HT-29 (cell line): ENCODE measurements at regions not wholly inside any gene's neighbourhood (a gene's known extent, or its start where the extent isn't known, plus 50 kb on each side); places are given as distances from the start of the nearest gene placed in this dataset.
"Not testable (repeated sequence)": the region's sequence is repeated elsewhere in the genome, so short reads cannot be mapped to it uniquely, and the experiment has no call there.

Experiments used
- DNase-seq: peaks from one replicate; pipeline ENCODE4 v3.0.0-alpha.2; 2015; ENCODE audit warnings: low spot score

DNA sequence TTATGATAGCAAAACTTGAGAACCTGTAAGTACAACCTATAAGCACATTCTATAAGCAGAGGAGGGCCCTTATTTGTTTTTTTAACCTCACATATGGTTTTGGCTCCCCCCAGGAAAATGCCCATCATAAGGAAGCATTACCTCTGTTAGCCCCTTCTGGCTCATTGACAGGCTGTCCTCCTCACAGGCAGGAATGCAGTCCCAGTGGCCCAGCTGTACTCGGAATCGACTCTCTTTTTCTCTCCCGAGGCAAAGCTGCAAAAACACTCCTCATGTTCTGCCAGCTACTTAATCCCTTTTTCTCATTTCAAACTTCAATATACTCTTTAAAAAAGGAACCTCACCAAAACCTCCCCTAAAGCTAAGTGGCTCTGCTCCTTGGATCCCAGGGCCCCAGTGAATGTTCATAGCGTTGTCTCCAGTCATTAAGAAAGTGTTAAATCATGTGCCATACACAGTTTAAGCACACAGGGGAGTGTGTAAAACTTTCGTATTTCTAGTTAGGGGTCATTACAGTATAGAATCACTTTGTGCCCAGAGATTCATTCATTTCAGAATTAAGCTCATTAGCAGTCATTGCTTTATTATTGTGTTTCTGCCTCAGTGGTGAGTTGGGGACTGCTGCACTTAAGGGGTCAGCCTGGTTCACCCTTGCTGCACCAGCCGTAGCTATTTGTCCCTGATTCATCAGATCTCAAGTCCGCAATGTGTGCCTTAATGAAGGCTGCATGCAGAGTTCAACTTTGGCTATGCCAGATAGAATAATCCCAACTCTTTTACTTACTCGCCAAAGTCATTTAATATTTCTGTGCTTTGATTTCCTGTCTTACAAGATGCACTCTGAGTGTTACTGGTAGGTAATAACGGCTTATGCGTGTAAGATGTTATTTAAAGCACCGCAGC is 57.6 kb downstream of the JRKL start:
- DNase-seq: no peak

DNA sequence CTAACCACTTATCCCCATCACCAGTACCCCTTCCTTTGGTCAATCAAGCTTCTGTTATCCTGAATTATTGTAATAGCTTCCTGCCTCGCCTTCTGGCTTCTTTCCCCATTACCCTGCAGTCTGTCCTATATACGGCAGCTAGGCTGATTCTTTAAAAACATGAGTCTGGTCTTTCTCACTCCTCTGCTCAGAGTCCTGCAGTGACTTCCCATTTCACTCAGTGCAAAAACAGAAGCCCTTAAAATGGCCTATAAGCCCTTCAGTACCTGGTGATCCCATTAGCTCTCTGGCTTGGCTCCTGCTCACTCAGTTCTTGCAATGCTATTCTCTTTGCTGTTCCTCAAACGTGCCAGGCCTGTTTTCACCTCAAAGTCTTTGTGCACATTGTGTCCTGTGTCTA is 58.4 kb downstream of the JRKL start:
- DNase-seq: no peak

DNA sequence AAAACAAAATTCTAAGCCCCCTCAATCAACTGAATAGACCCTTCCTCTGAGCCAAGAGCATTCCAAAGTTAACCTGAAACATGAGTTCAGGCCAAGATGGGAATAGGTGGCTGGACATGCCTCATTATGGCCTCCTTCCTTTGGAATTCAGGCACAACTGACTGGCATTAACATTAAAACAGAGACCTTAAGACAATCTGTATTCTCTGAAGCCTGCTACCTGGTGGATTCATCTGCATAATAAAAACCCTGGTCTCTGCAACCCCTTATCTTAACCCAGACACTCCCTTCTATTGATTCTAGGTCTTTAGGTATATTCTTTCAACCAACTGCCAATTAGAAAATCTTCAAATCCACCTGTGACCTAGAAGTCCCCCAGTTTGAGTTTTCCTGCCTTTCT is 66.3 kb downstream of the JRKL start:
- DNase-seq: no peak

DNA sequence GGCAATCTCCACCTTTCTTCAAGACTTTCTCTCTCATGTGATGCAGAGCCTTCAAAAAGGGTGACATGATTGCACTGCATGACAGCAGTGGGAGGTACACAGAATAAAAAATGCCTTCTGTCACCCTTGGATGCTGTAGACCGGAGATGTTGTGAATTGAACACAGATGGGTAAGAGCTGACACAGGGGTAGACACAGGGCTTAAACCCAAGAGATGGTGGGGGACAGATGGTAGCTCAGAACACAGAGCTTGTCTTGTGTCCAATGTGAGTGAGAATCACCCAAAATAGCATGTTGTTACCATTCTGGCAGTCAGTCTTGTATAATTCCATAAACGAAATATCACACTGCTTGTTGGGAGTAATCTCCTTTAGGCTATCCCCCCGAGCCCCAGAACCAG is 69.9 kb downstream of the JRKL start:
- no peak for DNase-seq

DNA sequence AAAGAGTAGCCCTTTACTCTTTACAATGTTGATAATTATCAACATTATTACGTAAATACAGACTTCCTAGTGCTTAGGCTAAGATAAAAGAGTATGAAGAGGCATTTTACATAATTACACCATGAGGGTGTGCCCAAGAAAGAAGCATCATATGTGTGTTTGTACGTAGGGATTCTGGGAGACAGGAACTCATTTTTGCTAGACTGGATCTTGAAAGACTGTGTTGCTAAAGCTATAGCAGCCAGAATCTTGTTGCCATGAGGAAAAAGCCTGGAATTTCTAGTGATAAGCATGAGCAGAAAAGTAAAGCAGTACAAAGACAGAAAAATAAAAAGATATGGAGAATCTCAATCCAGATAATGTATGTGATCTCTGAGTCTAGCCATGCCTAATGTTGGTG is 72.1 kb downstream of the JRKL start:
- no peak for DNase-seq

DNA sequence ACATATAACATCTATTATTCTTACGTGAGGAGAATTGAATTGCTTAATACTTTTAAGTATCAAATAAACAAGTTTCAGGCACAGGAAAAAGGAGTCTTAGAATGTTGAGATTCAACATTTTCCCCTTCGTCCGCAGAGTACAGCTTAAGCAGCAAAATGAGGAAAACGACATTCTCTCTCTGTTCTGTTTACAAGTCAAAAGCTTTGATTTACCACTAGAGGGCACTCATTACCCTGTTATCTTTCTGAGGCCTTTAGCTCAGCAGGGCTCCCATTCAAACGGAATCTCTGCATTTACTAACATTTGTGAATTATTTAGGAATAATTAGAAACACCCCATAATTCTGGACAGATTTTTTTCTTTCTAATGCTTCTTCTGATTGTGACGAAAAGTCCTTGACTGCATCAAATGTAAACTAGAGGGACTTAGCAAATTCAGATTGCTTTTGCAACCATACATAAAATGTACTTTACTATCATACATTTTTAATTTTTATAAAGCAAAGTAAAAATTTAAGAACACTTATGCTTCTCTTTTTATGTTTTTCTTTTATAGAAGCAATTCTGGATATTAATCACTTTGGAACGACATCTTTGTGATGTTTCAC is 75.0 kb downstream of the JRKL start:
- peak; percentile 71 for DNase-seq

DNA sequence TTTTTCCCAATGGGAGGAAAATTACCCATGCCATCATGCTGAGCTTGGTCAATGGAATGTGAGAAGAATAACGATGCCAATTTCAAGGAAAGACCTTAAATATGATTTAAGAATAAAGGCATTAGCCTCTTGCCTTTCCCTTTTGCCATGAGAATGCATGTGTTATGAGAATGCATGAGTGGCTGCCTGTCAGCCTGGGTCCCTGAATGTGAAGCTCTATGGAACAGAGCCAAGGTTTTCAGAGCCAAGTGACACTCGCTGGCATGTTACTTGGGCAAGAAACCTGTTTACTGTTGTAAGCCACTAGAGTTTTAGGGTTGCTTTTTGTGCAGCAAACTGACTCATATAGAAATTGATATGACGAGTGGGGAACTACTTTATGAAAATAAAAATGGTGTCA is 75.7 kb downstream of the JRKL start:
- DNase-seq: no peak

DNA sequence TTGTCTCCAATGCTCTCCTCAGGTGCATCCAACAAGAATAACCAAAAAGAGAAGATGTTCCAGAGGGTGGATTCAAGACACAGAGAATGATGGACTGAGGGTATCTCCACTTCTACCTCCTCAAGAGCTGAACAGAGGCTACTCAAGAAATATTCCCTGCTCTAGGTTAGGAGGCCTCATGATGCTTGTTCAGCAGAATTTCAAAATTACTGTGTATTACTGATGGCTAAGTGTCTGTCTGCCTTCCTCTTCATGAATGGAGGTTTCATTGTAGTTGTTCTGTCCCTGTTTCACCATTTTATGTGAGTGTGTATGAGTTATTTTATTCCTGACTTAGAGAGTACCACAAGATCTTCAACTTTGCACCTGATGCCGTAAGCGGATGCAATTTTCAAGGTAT is 76.8 kb downstream of the JRKL start:
- no peak for DNase-seq

DNA sequence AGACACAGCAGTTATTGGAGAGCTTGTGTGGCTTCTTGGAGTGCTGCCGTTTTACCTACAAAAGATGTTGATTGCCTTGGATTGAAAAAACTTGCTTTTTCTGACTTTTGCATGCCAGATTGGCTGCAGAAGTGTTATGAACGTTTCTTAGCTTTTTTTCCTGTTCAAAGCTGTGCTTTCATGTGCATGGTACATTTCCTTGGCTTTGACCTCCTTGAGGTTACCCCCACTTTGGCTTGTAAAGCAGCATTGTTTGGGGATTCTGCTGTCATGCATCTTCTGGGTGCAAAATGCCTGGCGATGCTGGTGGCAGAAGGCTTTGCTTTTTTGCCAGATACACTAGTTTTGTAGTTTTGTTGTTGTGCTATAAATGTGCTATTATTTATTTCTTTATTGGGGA is 80.0 kb downstream of the JRKL start:
- DNase-seq: no peak

DNA sequence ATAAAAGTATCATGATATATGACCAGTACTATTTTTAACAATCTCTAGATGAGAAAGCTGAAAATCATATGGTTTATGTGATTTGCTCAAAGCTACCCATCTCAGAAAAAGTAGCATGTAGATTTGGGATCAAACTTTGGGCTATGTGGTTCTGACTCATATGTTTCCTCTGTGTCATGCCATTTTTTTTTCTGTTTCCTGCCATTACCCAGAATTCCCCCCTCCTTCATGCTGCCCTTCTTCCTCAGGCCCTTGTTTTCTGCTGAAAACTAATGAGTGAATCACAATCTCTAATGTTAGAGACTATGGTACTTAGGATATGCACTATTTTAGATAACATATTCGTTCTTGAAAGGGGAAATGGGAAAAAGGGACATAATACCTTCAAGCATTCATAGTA is 80.7 kb downstream of the JRKL start:
- no peak for DNase-seq

DNA sequence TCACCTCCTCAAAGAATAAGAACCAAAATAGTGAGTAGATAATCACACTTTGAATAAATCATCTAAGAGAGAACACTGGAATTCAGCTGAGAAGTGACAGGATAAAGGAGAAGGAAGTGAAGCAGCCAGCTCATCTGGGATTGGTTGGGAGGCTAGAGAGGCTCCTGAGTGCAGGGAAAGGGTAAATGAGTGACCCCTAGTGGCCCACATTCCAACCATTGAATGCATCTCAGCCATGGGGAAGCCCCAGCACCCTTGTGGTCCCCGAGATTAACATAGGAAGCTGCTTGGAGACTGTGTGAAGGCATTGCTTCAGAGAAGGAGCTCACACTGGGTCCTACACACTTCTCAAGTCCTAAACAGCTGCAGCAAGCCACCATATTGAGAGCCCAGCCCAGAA is 82.3 kb downstream of the JRKL start:
- peak; percentile 19 for DNase-seq

DNA sequence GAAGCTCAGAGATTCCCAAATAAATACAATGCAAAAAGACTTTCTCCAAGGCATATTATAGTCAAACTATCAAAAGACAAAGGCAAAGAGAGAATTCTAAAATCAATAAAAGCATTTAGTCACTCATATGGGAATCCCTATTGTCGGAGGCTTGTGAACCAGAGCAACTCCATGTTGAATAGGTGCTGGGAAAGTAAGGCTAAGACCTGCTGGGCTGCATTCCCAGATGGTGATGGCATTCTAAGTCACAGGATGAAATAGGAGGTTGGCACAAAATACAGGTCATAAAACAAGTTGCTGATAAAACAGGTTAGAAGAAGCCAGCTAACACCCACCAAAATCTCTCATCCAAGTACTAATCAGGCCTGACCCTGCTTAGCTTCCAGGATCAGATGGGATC is 84.5 kb downstream of the JRKL start:
- peak; percentile 26 for DNase-seq

DNA sequence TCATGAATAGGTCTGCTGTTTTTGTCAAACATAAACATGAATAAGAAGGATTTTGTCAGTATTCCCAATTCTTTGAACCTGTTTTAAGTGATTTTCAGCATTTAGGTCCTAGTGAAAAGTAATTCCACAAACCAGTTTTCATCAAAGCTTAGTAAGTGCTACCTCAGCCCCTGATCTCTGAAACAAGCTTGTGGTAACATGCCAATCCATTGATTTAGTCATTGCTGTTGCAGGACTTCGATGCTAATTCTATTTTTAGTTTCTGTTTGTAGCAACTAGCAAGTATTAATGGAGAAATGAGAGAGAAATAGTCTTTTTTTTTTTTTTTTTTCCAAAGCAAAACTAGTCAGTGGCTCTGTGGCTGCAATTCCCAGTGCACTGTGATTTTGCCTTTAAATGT is 91.4 kb downstream of the JRKL start:
- no peak for DNase-seq

DNA sequence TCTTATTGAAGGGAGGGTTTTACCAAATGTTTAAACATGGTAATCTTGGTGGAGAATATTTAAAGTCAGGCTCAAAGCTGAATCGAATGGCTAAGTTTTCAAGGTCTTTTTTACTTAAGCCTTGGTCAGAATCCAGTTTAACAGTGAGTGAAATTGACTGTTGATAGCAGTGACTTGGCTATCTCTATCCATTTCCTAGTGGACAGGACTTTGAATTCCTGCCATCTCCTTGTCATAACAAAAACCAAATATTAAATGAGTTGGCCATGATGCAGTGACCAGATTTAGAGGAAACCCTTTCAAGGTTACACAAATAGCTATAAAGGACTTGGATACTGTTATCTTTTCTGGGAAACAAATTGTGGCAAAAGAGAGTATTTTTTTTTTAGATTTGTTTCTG is 92.0 kb downstream of the JRKL start:
- no peak for DNase-seq

DNA sequence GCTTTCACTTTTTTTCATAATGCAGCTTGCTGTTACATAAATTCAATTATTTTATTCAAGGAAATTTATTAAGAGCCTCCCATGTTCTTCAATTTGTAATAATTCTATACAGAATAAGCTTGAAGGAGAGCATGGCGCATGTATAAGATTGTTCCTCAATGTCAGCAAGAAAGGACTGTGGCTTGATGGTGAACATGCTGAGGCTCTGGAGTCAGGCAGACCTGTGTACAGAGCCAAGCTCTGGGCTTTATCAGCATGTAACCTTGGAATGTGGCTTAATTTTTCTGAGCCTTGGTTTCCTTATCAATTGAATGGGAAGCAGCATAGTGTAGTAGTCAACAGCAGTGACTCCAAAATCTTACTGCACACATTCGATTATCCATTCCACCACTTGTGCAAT is 92.4 kb downstream of the JRKL start:
- no peak for DNase-seq

DNA sequence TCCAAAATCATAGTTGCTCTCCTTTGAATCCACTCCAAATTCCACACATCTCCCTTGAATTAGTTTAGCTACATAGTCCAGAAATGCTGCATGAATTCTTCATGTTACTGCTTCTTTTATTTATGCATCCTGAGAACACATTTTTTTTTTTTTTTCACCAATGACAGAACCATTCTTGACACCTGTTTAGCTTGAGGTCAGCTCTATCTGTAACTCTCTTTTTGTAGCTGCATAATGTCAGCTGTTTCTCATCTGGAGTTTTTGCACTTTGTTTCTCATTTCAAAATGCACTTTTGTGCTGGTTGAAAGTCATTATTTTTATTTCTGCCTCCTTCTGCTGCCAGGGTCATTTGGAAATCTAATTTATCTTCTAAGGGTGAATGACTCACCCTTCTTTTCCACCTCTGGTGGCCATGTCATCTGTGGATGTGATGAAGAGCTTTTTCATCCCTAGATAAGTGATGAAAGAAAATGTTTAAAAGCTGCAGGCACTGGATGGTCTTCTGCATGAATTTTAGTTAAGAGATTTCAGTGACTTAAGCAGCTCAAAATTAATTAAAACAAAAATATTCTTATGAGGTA is 93.7 kb downstream of the JRKL start:
- DNase-seq: no peak

DNA sequence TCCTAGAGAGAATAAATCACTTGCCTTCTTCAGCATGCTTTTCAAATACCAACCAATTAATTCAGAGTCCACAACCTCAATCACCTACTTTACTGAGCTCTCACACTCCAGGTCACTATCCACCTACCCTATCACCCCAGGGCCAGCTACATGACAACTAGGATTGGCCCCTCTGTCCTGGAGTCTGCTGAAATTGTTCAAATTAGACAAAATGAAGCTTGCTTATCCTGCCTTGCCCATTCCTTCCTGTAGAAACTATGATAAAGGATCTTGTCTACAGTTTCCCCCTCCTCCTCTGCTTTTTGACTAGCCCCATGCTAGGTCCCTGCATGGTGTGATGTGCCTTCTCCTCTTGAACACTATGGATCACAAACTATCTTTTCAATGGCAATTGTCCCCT is 94.5 kb downstream of the JRKL start:
- no peak for DNase-seq

DNA sequence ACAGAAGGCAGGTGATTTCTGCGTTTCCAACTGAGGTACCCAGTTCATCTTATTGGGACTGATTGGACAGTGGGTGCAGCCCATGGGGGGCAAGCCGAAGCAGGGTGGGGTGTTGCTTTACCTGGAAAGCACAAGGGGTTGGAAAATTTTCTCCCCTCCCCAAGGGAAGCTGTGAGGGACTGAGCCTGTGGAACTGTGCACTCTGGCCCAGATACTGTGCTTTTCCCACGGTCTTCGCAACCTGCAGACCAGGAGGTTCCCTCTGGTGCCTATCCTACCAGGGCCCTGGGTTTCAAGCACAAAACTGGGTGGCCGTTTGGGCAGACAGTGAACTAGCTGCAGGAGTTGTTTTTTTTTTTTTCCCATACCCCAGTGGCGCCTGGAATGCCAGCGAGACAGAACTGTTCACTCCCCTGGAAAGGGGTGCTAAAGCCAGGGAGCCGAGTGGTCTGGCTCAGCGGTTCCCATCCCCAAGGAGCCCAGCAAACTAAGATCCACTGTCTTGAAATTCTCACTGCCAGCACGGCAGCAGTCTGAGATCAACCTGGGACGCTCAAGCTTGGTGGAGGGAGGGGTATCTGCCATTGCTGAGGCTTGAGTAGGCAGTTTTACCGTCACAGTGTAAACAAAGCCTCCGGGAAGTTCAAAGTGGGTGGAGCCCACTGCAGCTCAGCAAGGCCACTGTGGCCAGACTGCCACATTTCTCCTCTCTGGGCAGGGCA is 97.2 kb downstream of the JRKL start:
- peak; percentile 90 for DNase-seq

DNA sequence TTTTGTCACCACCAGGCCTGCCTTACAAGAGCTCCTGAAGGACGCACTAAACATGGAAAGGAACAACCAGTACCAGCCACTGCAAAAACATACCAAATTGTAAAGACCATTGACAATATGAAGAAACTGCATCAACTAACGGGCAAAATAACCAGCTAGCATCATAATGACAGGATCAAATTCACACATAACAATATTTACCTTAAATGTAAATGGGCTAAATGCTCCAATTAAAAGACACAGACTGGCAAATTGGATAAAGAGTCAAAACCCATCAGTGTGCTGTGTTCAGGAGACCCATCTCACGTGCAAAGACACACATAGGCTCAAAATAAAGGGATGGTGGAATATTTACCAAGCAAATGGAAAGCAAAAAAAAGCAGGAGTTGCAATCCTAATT is 99.1 kb downstream of the JRKL start:
- DNase-seq: not testable (repeated sequence)

DNA sequence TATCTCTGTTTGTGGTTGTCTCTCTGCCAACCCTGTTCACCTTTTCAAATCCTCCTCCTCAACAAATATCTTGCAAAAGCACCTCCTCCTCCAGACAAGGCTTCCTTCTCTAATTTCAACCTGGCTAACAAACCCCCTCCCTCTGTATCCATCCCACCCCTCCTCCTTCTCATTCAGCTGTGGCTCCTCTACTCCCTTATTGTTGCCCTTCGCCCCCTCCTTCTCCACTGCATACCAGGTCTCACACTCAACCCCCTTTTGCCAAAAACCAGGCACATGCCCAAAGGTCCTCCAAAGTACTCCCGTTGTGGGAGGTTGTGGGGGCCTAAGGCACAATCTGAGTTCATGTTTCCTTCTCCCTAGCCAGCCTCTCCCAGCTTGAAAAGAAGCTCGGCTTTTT is 110.6 kb downstream of the JRKL start:
- DNase-seq: no peak

DNA sequence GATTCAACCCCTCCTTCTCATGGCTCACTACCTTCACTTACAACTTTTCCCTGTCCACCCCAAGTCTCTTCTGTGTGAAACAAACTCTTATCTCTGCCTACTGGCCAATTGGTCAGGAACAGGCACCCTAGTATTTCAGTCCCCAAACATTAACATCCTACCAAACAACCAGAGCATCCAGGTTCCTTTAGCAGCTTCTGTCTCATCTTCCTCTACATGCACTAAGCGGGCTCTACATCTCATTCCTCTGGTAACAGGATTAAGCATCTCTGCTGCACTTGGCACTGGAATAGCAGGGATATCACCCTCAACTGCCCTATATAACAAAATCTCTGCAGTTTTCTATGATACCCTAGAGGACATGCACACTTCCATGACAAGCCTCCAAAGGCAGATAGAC is 116.2 kb downstream of the JRKL start:
- no peak for DNase-seq

DNA sequence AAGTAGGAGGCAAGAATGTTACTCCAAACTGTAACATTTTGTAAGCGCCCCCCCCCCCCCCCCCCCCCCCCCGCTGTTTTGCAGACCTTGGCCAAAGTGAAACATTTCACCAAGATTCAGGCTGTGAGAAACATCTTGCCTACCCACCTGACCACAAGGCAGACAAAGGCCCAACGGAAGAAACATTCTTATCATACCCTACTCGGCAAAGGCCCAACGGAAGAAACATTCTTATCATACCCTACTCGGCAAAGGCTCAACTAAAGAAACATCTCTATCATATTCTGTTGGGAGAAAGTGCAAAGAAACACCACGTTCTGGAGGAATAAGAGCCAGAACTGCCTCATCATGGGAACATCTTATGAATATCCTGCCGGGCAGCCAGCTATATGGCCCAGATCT is 117.1 kb downstream of the JRKL start:
- DNase-seq: no peak
